Panc1 (cell line): ENCODE measurements at regions not wholly inside any gene's neighbourhood (a gene's known extent, or its start where the extent isn't known, plus 50 kb on each side); places are given as distances from the start of the nearest gene placed in this dataset.

Experiments used
- ATAC-seq: fragments of 200-7000 bp; cut with Tn5 transposase; 2 replicates; pipeline ENCODE4 v1.9.1; 2020; ENCODE audit warnings: mild to moderate bottlenecking, moderate library complexity
- BruUV-seq: library from RNA; stranded (reverse); fragments of 400-500 nt; replicated peaks from 2 replicates; lab custom pipeline; 2021; lab: Mats Ljungman, UMichigan
- CTCF ChIA-PET: fragments of 300-600 bp; sonication (Branson Sonifier 250); formaldehyde crosslinking; loops from one replicate; lab custom pipeline; 2022; ENCODE audit warnings: antibody characterized with exemption; lab: Charles Lee
- POLR2A ChIA-PET: fragments of 300-600 bp; sonication (Branson Sonifier 250); formaldehyde crosslinking; loops from one replicate; lab custom pipeline; 2022; ENCODE audit warnings: antibody characterized with exemption; lab: Charles Lee
- DNase-seq: peaks from one replicate; pipeline ENCODE4 v3.0.0-alpha.2; 2010; ENCODE audit warnings: low read depth, low spot score
- H3K27ac ChIP-seq: 2 replicates; pipeline ENCODE4 v1.5.1; 2011; ENCODE audit warnings: mild to moderate bottlenecking, low read length, inconsistent platforms
- H3K27me3 ChIP-seq: fragments of 200-500 bp; sonication (Bioruptor generic); 2 replicates; pipeline ENCODE4 v1.6.0; 2014; ENCODE audit warnings: low read length, inconsistent platforms; ENCODE audit not compliant: control insufficient read depth, insufficient read depth
- H3K36me3 ChIP-seq: fragments of 200-500 bp; sonication (Bioruptor generic); 2 replicates; pipeline ENCODE4 v1.5.1; 2014; ENCODE audit warnings: inconsistent platforms, mild to moderate bottlenecking, low read length, moderate library complexity; ENCODE audit not compliant: control insufficient read depth, insufficient read depth
- H3K4me1 ChIP-seq: 2 replicates; pipeline ENCODE4 v1.5.1; 2011; ENCODE audit warnings: inconsistent platforms, mild to moderate bottlenecking, low read length, moderate library complexity; ENCODE audit not compliant: control insufficient read depth, insufficient read depth
- H3K4me3 ChIP-seq, 2 experiments: 2 replicates each; pipeline ENCODE4 v1.5.1; 2011 to 2012; ENCODE audit warnings: low read depth in 2 of 2, low read length in 2 of 2, mild to moderate bottlenecking in 2 of 2, inconsistent platforms in 1 of 2, moderate library complexity in 1 of 2
- H3K9me3 ChIP-seq: fragments of 200-500 bp; sonication (Bioruptor generic); 2 replicates; pipeline ENCODE4 v1.5.1; 2014; ENCODE audit warnings: low read depth, mild to moderate bottlenecking, inconsistent platforms, low read length, moderate library complexity; ENCODE audit not compliant: control insufficient read depth, insufficient read depth
- POLR2AphosphoS5 ChIP-seq: IDR thresholded peaks from 2 replicates; pipeline ENCODE4 v1.6.1; 2012; ENCODE audit warnings: mild to moderate bottlenecking, low read depth, low read length, moderate library complexity
- SIN3A ChIP-seq: IDR thresholded peaks from 2 replicates; pipeline ENCODE4 v1.6.1; 2012; ENCODE audit warnings: low read depth, mild to moderate bottlenecking, low read length, moderate library complexity, borderline replicate concordance; ENCODE audit not compliant: insufficient read depth
- TCF7L2 ChIP-seq: IDR thresholded peaks from 2 replicates; pipeline ENCODE4 v1.6.1; 2011; ENCODE audit warnings: mild to moderate bottlenecking, low read depth, low read length, inconsistent platforms
- in situ Hi-C: cut with HindIII; loops from 2 replicates; pipeline ENCODE4 v1.10.0; 2016; ENCODE audit warnings: low sequenced_read_pairs, low pct_unique_long_range_greater_than_20kb
- intact Hi-C: fragments of 100-400 bp; cut with micrococcal nuclease; formaldehyde crosslinking; loops from one replicate; pipeline ENCODE4 v1.10.0; 2022; ENCODE audit not compliant: unreplicated experiment
- TF ChIP-seq, protein P1 (sequence below), 2 experiments: IDR thresholded peaks; 2 replicates each; pipeline ENCODE4 v1.6.1; 2011 to 2012; ENCODE audit warnings: low read depth in 2 of 2, control low read depth in 1 of 2, low read length in 1 of 2, mild to moderate bottlenecking in 1 of 2, moderate library complexity in 1 of 2; ENCODE audit not compliant: insufficient read depth in 1 of 2
- TF ChIP-seq, protein P2 (sequence below): fragments of 450-650 bp; IDR thresholded peaks from 2 replicates; pipeline ENCODE4 v1.5.1; 2017; ENCODE audit warnings: mild to moderate bottlenecking

DNA sequence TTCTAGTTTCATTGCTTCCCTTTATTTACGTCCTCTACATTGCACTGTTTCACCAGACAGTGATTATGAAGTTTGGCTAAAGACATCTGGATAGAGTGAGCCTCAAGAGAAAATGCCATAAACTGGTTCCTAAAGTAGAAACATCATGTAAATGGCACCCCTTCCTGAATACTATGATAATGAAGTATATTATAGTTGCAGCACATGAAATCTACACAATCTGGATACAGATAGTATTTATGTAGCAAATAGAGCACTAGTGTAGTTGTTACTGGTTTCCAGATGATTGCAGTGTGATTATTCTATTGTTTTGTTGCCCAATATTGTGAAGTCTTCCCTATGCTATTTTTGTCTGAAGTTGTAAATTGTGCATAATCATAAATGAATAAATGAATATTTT is 2786.9 kb upstream of the PCDH20 start:
- no peak for DNase-seq
- no peaks in the 10 kb centered on the region for H3K27me3 ChIP-seq
- POLR2A ChIA-PET = no interaction called here
- TF ChIP-seq, protein P1, sequence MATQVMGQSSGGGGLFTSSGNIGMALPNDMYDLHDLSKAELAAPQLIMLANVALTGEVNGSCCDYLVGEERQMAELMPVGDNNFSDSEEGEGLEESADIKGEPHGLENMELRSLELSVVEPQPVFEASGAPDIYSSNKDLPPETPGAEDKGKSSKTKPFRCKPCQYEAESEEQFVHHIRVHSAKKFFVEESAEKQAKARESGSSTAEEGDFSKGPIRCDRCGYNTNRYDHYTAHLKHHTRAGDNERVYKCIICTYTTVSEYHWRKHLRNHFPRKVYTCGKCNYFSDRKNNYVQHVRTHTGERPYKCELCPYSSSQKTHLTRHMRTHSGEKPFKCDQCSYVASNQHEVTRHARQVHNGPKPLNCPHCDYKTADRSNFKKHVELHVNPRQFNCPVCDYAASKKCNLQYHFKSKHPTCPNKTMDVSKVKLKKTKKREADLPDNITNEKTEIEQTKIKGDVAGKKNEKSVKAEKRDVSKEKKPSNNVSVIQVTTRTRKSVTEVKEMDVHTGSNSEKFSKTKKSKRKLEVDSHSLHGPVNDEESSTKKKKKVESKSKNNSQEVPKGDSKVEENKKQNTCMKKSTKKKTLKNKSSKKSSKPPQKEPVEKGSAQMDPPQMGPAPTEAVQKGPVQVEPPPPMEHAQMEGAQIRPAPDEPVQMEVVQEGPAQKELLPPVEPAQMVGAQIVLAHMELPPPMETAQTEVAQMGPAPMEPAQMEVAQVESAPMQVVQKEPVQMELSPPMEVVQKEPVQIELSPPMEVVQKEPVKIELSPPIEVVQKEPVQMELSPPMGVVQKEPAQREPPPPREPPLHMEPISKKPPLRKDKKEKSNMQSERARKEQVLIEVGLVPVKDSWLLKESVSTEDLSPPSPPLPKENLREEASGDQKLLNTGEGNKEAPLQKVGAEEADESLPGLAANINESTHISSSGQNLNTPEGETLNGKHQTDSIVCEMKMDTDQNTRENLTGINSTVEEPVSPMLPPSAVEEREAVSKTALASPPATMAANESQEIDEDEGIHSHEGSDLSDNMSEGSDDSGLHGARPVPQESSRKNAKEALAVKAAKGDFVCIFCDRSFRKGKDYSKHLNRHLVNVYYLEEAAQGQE (IDR thresholded peaks at IDR 0.05; ENCODE audit: insufficient read depth in 1 of 2, low read depth in 2 of 2, low read length in 1 of 2) = no peak
- TF ChIP-seq, protein P2, sequence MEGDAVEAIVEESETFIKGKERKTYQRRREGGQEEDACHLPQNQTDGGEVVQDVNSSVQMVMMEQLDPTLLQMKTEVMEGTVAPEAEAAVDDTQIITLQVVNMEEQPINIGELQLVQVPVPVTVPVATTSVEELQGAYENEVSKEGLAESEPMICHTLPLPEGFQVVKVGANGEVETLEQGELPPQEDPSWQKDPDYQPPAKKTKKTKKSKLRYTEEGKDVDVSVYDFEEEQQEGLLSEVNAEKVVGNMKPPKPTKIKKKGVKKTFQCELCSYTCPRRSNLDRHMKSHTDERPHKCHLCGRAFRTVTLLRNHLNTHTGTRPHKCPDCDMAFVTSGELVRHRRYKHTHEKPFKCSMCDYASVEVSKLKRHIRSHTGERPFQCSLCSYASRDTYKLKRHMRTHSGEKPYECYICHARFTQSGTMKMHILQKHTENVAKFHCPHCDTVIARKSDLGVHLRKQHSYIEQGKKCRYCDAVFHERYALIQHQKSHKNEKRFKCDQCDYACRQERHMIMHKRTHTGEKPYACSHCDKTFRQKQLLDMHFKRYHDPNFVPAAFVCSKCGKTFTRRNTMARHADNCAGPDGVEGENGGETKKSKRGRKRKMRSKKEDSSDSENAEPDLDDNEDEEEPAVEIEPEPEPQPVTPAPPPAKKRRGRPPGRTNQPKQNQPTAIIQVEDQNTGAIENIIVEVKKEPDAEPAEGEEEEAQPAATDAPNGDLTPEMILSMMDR = no peak
- no peak for TF ChIP-seq POLR2AphosphoS5
- CTCF ChIA-PET = no interaction called here
- H3K27ac ChIP-seq = no peak overlapping the region
- ATAC-seq = no peak
- intact Hi-C loops (no loop called here), in situ Hi-C loops (no loop called here)
- no peak overlapping the region for H3K4me3 ChIP-seq
- H3K9me3 ChIP-seq = no peaks in the 10 kb centered on the region
- no TSS peak for BruUV-seq
- no peaks in the 10 kb centered on the region for H3K36me3 ChIP-seq
- no peaks in the 10 kb centered on the region for H3K4me1 ChIP-seq

DNA sequence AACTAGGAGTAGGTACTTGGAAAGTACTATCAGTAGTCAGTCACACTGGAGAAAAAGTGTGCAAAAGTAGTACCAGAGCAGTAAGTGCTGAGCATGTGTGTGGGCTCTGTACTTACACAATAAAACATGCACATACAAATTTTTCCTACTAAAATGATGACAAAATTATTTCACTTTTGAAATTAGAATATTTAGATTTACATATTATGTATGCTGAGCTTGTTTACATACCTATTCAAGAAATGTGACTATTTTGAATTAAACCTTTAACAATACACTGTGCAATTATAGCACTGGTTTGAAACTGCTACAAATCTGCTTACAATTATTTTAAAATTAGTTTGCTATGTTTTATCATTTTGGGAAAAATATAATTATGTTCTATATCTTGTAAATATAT is 2781.6 kb upstream of the PCDH20 start:
- no peaks in the 10 kb centered on the region for H3K36me3 ChIP-seq
- CTCF ChIA-PET = no interaction called here

More for the DNA sequence above, 2781.6 kb upstream of the PCDH20 start:
- no peak for DNase-seq
- Histone ChIP-seq H3K4me1 (no peaks in the 10 kb centered on the region), H3K9me3 (no peaks in the 10 kb centered on the region), H3K27ac (no peak overlapping the region), H3K27me3 (no peaks in the 10 kb centered on the region), H3K4me3 (no peak overlapping the region)
- no TSS peak for BruUV-seq
- no peak for TF ChIP-seq TCF7L2
- TF ChIP-seq, protein P1 (IDR thresholded peaks at IDR 0.05; ENCODE audit: insufficient read depth in 1 of 2, low read depth in 2 of 2, low read length in 1 of 2) = no peak
- TF ChIP-seq, protein P2 = no peak
- no peak for TF ChIP-seq SIN3A
- POLR2A ChIA-PET = no interaction called here
- intact Hi-C loops = no loop called here
- no peak for ATAC-seq
- in situ Hi-C loops = no loop called here
